H9 (cell line): ENCODE measurements at regions not wholly inside any gene's neighbourhood (a gene's known extent, or its start where the extent isn't known, plus 50 kb on each side); places are given as distances from the start of the nearest gene placed in this dataset.

Experiments
- DNase-seq: peaks from one replicate; pipeline ENCODE4 v3.0.0-alpha.2; 2017
- H2AFZ ChIP-seq: one replicate; pipeline ENCODE4 v1.6.1; 2013; ENCODE audit warnings: mild to moderate bottlenecking, low read length, control low read depth, moderate library complexity
- H2AK5ac ChIP-seq: 2 replicates; pipeline ENCODE4 v1.6.1; 2013; ENCODE audit warnings: low read length, control low read depth, mixed read lengths; ENCODE audit not compliant: insufficient read length
- H2BK120ac ChIP-seq: one replicate; pipeline ENCODE4 v1.6.1; 2013; ENCODE audit warnings: low read depth, mild to moderate bottlenecking, low read length, control low read depth, inconsistent platforms; ENCODE audit not compliant: poor library complexity, severe bottlenecking
- H2BK12ac ChIP-seq: 2 replicates; pipeline ENCODE4 v1.6.1; 2013; ENCODE audit warnings: low read length, control low read depth, mixed read lengths, low read depth; ENCODE audit not compliant: insufficient read length
- H2BK15ac ChIP-seq: 2 replicates; pipeline ENCODE4 v1.6.1; 2013; ENCODE audit warnings: low read depth, low read length, control low read depth
- H2BK20ac ChIP-seq: one replicate; pipeline ENCODE4 v1.6.1; 2013; ENCODE audit warnings: low read depth, mild to moderate bottlenecking, low read length, control low read depth, inconsistent platforms; ENCODE audit not compliant: poor library complexity, severe bottlenecking
- H2BK5ac ChIP-seq: 2 replicates; pipeline ENCODE4 v1.6.1; 2013; ENCODE audit warnings: low read length, control low read depth, mixed read lengths; ENCODE audit not compliant: insufficient read length
- H3K14ac ChIP-seq: 2 replicates; pipeline ENCODE4 v1.6.1; 2013; ENCODE audit warnings: low read length, control low read depth; ENCODE audit not compliant: insufficient read depth
- H3K18ac ChIP-seq: 2 replicates; pipeline ENCODE4 v1.6.1; 2013; ENCODE audit warnings: low read depth, mild to moderate bottlenecking, mixed read lengths, low read length, control low read depth; ENCODE audit not compliant: insufficient read length
- H3K23ac ChIP-seq: 2 replicates; pipeline ENCODE4 v1.6.1; 2013; ENCODE audit warnings: low read length, control low read depth, mixed read lengths, low read depth; ENCODE audit not compliant: insufficient read length
- H3K23me2 ChIP-seq: 2 replicates; pipeline ENCODE4 v1.6.1; 2013; ENCODE audit warnings: low read depth, mild to moderate bottlenecking, mixed read lengths, low read length, control low read depth; ENCODE audit not compliant: insufficient read length, poor library complexity, severe bottlenecking
- H3K27ac ChIP-seq: 2 replicates; pipeline ENCODE4 v1.5.1; 2013; ENCODE audit warnings: low read length, control low read depth, mixed read lengths, low read depth; ENCODE audit not compliant: insufficient read length
- H3K27me3 ChIP-seq: 2 replicates; pipeline ENCODE4 v1.6.1; 2013; ENCODE audit warnings: low read length, control low read depth, inconsistent platforms; ENCODE audit not compliant: insufficient read depth
- H3K4ac ChIP-seq: 2 replicates; pipeline ENCODE4 v1.6.1; 2013; ENCODE audit warnings: low read depth, mild to moderate bottlenecking, control low read depth, inconsistent platforms, low read length, moderate library complexity
- H3K4me1 ChIP-seq: 2 replicates; pipeline ENCODE4 v1.6.1; 2013; ENCODE audit warnings: low read length, control low read depth, inconsistent platforms; ENCODE audit not compliant: insufficient read depth
- H3K4me2 ChIP-seq: 2 replicates; pipeline ENCODE4 v1.6.1; 2013; ENCODE audit warnings: low read length, control low read depth, mixed read lengths; ENCODE audit not compliant: insufficient read length, insufficient read depth
- H3K56ac ChIP-seq: 2 replicates; pipeline ENCODE4 v1.6.1; 2013; ENCODE audit warnings: low read depth, mild to moderate bottlenecking, mixed read lengths, low read length, control low read depth; ENCODE audit not compliant: insufficient read length
- H3K79me1 ChIP-seq: 2 replicates; pipeline ENCODE4 v1.6.1; 2013; ENCODE audit warnings: low read depth, mild to moderate bottlenecking, moderate library complexity, low read length, control low read depth, inconsistent platforms; ENCODE audit not compliant: insufficient read depth, poor library complexity, severe bottlenecking
- H3K79me2 ChIP-seq: 2 replicates; pipeline ENCODE4 v1.6.1; 2013; ENCODE audit warnings: low read length, control low read depth, inconsistent platforms; ENCODE audit not compliant: insufficient read depth
- H3K9ac ChIP-seq: 2 replicates; pipeline ENCODE4 v1.6.1; 2013; ENCODE audit warnings: low read length, control low read depth, mixed read lengths; ENCODE audit not compliant: insufficient read length; ENCODE audit errors: extremely low read depth
- H3K9me3 ChIP-seq: one replicate; pipeline ENCODE4 v1.6.1; 2013; ENCODE audit warnings: low read depth, low read length, inconsistent platforms; ENCODE audit not compliant: control insufficient read depth
- H3T11ph ChIP-seq: one replicate; pipeline ENCODE4 v1.6.1; 2013; ENCODE audit warnings: mild to moderate bottlenecking, low read length, control low read depth, inconsistent platforms
- H4K20me1 ChIP-seq: one replicate; pipeline ENCODE4 v1.6.1; 2013; ENCODE audit not compliant: control insufficient read depth, insufficient read length, insufficient read depth
- H4K5ac ChIP-seq: 2 replicates; pipeline ENCODE4 v1.6.1; 2013; ENCODE audit warnings: low read depth, mild to moderate bottlenecking, mixed read lengths, low read length, control low read depth; ENCODE audit not compliant: insufficient read length
- H4K8ac ChIP-seq: replicated peaks from 2 replicates; pipeline ENCODE4 v1.6.1; 2013; ENCODE audit warnings: low read length, control low read depth, mixed read lengths, low read depth; ENCODE audit not compliant: insufficient read length
- H4K91ac ChIP-seq: 2 replicates; pipeline ENCODE4 v1.6.1; 2013; ENCODE audit warnings: low read depth, mild to moderate bottlenecking, moderate library complexity, mixed read lengths, low read length, control low read depth; ENCODE audit not compliant: insufficient read length
- H3K27ac Mint-ChIP-seq, 3 experiments: 2 replicates in 2 of 3; 3 replicates in 1 of 3; pipeline ENCODE4 v1.8.0; 2020 to 2021; ENCODE audit warnings: mixed read lengths in 3 of 3, mild to moderate bottlenecking in 1 of 3, moderate library complexity in 1 of 3
- H3K27me3 Mint-ChIP-seq: 2 replicates; pipeline ENCODE4 v1.8.0; 2021; ENCODE audit warnings: low read depth, mild to moderate bottlenecking, moderate library complexity, mixed read lengths
- H3K36me3 Mint-ChIP-seq, 3 experiments: 2 replicates in 2 of 3; 3 replicates in 1 of 3; pipeline ENCODE4 v1.8.0; 2020 to 2021; ENCODE audit warnings: low read depth in 3 of 3, mixed read lengths in 3 of 3; ENCODE audit not compliant: insufficient read depth in 1 of 3
- H3K4me1 Mint-ChIP-seq, 2 experiments: 2 replicates each; pipeline ENCODE4 v1.8.0; 2020; ENCODE audit warnings: mixed read lengths in 2 of 2
- H3K4me3 Mint-ChIP-seq, 2 experiments: 2 replicates in 1 of 2; 3 replicates in 1 of 2; pipeline ENCODE4 v1.8.0; 2020 to 2021; ENCODE audit warnings: mild to moderate bottlenecking in 2 of 2, mixed read lengths in 2 of 2, moderate library complexity in 1 of 2
- H3K9me3 Mint-ChIP-seq, 2 experiments: 2 replicates in 1 of 2; 3 replicates in 1 of 2; pipeline ENCODE4 v1.8.0; 2020; ENCODE audit warnings: mild to moderate bottlenecking in 2 of 2, mixed read lengths in 2 of 2, moderate library complexity in 1 of 2
- CTCF ChIP-seq: fragments of 200-600 bp; sonication (generic); conservative IDR thresholded peaks from 3 replicates; pipeline ENCODE4 v1.8.0; 2021; ENCODE audit warnings: antibody characterized with exemption, mild to moderate bottlenecking

GRCh38 chr2:126568734-126569133 is 87.2 kb upstream of the GYPC start:
- H3K18ac ChIP-seq: no peak overlapping the region
- Mint-ChIP-seq H3K9me3 (peaks cover 2% of the 10 kb centered on the region in 2 experiments; a peak in 2 of 5 replicates), H3K4me3 (no peak overlapping the region), H3K36me3 (no peaks in the 10 kb centered on the region; a peak in 1 of 7 replicates), H3K27ac (no peak overlapping the region), H3K4me1 (no peaks in the 10 kb centered on the region), H3K27me3 (no peaks in the 10 kb centered on the region; the same call in 1 of the 2 replicates)
- no peak overlapping the region for H3K56ac ChIP-seq
- H4K5ac ChIP-seq: no peak overlapping the region
- H2AK5ac ChIP-seq: no peak overlapping the region
- no peak for TF ChIP-seq CTCF
- H3K79me1 ChIP-seq: no peaks in the 10 kb centered on the region
- no peak overlapping the region for H3K9ac ChIP-seq
- H4K20me1 ChIP-seq: no peaks in the 10 kb centered on the region
- no peak overlapping the region for H3K4me2 ChIP-seq
- no peaks in the 10 kb centered on the region for H3K9me3 ChIP-seq
- no peak overlapping the region for H3K14ac ChIP-seq
- H3T11ph ChIP-seq: no peak overlapping the region
- no peak overlapping the region for H2BK12ac ChIP-seq
- no peak overlapping the region for H3K4ac ChIP-seq
- no peak overlapping the region for H4K91ac ChIP-seq
- no peak overlapping the region for H2BK20ac ChIP-seq
- no peaks in the 10 kb centered on the region for H3K27me3 ChIP-seq
- no peaks in the 10 kb centered on the region for H3K4me1 ChIP-seq
- DNase-seq: no peak
- H2BK15ac ChIP-seq: no peak overlapping the region
- no peaks in the 10 kb centered on the region for H3K79me2 ChIP-seq
- H3K23me2 ChIP-seq: no peaks in the 10 kb centered on the region
- no peak overlapping the region for H4K8ac ChIP-seq
- H2AFZ ChIP-seq: no peak overlapping the region
- no peak overlapping the region for H3K27ac ChIP-seq
- no peak overlapping the region for H3K23ac ChIP-seq
- H2BK120ac ChIP-seq: no peak overlapping the region
- no peak overlapping the region for H2BK5ac ChIP-seq
